Stimulated activated CD4-positive, alpha-beta T cell treated with anti-CD3 and anti-CD28 coated beads, Interleukin-15, amount 100 ng/mL, for 24 hours (primary cell): ENCODE measurements at regions not wholly inside any gene's neighbourhood (a gene's known extent, or its start where the extent isn't known, plus 50 kb on each side); places are given as distances from the start of the nearest gene placed in this dataset.

Source experiments
- DNase-seq: peaks from one replicate; pipeline ENCODE4 v3.0.0-alpha.2; 2020

DNA sequence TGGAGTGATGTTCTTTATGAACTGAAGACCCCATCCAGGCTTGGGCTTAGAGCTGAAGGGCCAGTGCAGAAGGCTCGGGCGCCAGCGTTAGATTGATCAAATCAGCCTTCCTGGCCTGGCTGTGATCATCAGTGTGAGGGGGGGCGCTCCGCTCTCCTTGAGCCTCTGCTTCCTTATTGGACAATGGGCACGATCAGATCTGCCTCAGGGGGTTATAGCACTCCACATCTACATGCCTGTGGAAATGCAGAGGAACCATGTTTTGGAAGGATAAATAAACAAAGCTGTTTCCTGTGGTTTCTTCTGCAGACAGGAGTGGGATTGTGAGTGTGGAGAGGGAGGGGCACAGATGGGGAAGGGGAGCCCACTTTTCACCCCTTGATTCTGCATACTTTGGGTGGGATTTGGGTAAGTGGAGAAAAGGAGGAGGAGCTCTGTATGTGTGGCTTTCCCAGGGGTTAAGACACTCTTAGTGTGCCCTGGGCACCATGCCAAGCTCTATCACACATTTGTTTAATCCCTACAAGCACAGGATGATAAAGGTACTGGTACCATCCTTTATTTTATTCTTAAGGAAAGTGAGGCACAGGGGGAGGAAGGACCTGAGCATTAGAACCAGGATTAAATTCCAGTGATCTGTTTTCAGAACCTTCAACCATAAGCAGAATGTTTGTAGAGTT lies 150.5 kb downstream of the EN1 start:
- no peak for DNase-seq

DNA sequence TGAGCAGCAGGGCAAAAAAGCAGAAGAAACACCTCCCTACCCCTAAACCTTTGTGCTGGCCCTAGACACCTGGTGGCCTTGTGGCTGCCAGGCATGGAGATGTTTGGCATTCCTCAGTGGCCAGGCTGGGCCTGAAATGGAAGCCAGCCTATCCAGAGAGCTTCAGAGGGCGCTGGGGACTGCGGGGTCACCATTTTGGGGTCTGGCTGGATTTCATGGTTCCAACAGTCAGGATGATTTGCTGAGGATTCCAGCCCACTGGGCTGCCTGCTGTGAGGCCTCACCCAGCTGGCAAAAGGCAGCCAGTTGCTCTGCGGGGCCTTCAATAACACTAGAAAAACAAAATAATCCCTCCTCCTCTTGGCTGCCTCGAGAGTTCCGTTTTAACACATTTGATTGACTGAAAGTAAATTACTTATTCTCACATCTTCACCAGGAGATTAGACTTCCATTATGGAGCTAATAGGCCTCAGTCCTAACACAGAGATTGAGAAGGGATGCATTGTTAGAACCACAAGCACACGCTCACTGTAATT lies 154.1 kb downstream of the EN1 start:
- no peak for DNase-seq

DNA sequence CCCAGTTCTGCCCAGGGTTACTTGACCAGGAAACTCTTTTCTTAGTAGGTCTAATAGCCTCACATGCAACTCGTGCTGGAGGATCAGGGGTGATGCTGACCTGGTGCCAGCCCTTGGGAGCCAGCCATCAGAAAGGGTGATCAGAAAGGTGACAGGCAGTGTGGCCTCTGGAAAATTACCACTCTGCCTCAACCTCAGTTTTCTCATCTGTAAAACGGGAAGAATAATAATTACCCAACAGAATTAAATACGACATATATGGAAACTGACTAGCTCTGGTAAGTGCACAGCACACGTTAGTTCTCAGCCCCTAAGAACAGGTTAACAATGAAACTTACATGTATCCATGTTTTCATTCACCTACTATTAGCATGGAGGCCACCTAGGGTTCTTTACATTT lies 157.6 kb downstream of the EN1 start:
- DNase-seq, result no peak

DNA sequence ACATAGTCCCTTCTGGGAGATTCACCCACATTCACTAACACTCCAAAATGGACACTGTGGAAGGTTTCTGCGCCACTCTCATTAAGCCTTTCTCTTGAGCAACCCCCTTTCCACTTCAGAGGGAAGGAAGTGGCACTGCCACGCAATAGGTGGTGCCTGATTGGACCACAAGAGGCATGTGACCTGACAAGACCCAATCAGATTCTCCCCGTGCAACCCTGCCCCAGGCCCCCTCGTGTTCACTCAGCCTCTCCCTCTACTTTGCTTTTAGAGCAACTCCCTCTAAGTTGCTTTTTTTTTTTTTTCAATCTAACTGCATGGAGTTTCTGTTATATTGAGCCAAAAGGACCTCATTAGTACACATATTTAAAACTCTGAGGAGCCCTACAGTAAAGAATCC lies 158.0 kb downstream of the EN1 start:
- no peak for DNase-seq

DNA sequence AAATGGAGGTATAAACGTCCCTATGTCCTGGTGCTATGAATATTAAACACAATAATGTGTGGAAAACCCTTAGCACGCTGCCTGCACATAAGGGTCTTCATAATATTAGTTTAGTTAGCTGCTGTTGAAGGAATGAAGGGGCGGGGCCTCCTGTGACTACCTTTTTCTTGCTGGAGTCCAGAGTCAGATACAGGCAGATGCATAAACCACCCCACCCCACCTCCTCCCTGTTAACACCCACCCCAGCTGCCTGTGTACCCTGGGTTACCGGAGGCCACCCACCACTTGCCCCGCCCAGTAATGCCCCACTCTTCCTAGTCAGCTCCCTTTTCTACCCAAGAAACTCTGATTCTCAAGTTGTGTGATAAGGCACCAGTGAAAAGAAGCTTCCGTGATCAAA lies 158.4 kb downstream of the EN1 start:
- DNase-seq, result no peak

DNA sequence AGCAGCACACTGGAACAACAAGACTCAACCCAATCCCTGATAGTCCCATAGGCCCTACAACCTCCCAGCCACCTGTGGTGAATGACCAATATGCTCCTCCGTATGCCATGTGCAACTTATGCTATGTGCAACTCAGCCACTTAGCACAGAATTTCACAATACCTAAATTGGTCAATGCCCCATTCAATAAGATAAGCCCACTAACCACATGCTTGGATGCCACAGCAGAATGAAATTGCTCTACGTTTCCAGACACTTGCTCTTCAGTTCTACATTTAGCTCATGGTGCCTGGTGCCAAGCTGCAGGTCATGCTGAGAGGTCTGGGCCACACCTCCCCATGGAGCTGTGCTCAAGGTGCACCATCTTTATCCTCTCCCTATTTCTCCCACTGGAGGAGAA lies 159.8 kb downstream of the EN1 start:
- DNase-seq, result no peak

DNA sequence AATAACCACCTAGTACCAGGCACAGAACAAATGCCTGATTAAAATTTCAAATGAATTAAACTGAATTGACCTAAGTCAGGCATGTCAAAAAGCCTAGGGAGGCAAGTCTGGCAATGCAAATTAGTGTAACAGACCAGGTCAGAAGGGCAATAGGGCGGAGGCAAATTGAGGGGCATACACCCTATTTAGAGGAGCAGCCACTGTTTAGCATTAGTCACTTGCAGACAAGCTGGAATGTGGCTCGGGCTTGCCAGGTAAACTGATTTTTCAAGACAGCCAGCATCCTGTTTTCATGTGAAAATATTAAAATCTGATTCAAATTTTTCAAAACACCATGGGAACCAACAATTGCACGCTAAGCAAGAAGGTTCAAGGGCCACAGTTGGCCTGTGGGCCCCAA lies 160.3 kb downstream of the EN1 start:
- DNase-seq, result no peak

DNA sequence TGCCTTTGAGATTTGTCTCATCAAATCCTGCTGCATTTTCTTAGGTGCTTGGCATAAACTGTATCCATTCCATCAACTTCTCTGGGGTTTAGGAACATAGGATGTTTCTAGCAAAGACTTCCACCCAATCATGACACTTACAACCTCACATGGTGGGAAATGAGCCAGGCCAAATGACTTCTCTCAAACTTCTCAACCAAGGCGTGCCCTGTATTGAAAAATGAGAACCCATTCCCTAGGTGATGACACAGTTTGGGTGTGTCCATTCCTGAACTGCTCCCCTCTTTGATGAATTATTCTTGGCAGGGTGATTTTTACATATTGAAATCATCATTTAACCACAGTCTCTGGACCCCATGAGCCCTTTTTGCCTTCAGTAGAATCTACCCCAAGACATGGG lies 161.1 kb downstream of the EN1 start:
- no peak for DNase-seq

DNA sequence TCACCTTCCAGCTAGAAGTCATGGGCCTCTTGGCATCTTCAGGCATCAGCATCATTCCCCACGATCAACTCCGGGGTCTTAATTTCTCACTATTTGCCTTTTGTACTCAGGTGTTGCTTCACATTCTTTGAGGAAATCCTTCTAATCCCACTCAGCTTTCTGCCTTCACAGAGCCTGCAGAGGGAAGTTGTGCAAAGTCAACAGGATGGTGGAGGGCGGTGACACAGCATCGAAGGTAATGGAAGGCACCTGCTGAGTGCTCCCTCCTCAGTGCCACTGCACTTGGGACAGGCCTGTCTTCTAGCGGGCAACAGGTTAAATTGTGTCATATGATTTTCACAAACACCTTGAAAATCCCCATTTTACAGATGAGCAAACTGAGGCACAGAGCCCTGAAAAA lies 164.0 kb downstream of the EN1 start:
- DNase-seq, result no peak

DNA sequence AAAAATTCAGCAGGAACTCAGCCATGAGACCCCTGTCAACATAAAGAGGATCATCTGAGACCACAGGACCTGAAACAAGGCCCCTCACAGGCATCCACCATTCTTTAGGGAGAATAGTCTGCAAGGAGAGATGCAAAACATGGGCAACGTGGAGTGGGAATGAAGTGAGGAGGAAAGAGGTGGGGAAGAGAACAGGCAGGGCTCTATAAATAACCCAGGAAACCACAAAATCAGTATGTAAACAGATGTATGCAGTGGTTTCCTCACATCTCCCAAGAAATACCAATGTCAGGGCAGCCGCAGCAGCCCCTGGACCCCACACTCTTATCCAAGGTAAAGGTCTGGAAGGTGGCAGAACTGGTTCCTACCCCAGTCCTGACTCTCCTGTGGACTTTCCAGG lies 168.5 kb downstream of the EN1 start:
- no peak for DNase-seq

DNA sequence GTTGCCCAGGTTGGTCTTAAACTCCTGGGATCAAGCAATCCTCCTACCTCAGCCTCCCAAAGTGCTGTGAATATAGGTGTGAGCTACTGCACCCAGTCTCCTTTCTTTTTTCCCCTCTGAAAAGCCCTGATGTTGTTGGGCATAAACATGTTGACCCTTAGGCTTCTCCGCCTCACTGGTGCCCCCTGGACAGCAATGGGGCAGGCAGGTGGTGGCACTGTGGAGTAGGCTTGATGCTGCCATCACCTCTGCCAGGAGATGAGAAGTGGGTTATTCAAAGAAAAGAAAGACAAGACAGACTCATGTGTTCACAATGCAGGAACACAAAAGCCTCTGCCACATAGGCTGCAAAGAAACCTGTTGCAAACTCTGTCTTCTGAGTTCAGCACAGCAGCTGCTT lies 169.9 kb downstream of the EN1 start:
- DNase-seq, result no peak

DNA sequence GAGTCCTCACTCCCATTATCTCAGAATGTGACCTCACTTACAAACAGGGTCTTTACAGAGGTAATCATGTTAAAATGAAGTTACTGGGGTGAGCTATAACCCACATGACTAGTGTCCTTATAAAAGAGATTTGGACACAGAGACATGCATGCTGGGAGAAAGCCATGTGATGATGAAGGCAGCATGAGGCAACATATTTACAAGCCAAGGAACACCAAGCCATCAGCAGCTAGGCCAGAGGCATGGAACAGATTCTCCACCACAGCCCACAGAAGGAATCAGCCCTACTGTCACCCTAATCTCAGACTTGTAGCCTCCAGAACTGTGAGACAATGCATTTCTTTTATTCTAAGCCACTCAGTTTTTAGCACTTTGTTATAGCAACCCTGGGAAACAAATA lies 171.9 kb downstream of the EN1 start:
- DNase-seq, result no peak

DNA sequence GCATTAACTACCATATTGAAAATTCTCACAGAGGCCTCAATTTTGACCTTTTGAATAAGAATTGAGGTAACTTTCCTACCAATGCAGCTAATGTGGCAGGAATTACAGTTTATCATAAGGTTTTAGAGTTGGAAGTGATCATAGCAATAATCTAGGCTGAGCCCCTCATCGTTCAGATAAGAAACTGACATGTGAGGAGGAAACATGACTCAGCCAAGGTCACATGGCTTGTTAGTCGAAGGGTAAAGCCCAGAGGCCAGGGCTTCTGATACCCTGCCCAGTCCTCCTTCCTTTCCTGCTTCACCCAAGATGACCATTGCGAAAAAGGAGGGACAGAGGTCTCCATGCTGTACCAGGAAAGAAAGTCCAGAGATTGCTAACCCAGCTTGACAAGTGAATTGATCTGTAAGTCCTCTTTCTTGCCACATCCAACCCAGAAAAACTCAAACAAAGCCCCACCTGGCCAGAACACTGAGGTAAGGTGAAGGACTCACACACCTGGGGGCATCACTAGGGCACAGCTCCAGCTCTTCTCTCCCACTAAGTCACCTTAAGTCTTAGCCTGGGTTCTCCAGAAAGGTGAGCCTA lies 174.8 kb downstream of the EN1 start:
- no peak for DNase-seq

DNA sequence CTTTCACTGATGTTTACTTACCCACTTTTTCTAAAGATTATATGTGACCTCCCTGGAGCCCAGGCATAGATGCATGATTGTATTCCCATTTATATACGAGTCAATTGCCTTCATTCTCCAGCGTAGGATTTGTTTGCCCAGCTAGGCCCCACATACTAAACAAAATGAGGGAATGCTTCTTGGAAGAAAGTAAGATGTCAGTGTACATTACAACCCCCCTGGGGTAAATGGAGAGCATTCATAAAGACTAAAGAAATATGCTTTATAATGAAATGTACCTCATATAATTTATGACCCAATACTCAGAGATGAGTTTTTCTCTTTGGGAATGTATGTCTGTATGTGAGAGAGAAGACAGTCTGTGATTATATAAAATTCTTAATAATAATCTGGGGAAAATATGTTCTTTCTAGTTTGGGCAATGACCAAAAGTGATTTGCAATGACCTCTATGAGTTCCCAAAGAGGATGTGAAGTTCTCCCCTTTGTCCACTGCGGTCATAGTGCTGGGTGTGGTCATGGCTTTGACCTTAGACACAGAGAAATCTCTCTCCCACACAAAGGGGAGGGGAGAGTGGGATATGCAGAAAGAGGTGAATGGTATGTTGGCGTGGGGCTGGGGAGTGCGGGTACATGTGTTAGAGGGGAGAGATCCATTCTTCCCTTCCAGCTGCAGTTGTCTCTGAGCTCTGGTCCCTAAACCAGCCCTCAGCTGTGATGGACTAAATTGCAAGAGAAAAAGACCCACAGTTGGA lies 175.6 kb downstream of the EN1 start:
- DNase-seq, result no peak

DNA sequence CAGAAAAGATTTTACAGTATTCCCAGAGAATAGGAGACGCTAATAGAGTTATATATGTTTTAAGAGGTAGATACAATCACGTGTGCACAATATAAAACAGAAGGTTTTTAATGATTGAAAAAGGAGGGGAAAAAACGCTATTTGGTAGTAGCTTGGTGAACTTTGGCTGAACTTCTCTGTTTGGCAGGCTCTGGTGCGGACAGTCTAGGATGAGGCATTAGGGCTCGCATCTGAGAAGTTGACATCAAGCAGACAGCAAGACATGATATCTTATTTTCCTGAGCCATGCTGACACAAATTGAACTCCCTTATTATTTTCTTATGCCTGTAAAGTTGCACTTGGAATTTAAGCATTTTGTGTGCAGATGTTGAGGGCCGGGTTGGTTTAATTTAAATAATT lies 176.6 kb downstream of the EN1 start:
- no peak for DNase-seq

DNA sequence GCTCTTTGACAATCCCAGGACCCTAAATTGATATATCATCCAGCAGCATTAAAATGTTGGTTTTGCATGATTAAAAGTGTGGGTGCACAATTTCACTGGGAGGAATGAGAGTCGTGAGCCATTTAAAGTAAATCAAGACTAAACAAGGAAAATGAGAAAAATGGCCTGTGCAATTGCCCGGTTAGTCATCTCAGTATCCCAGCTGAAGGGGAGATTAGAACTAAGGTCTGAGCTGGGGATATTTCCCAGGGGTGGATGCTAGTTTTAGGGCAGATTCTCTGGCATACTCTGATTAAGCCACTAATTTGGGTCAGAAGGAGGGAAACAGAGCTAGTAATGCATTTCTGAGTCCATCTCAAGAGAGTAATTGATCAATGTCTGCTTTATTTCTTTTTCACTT lies 177.2 kb downstream of the EN1 start:
- no peak for DNase-seq

DNA sequence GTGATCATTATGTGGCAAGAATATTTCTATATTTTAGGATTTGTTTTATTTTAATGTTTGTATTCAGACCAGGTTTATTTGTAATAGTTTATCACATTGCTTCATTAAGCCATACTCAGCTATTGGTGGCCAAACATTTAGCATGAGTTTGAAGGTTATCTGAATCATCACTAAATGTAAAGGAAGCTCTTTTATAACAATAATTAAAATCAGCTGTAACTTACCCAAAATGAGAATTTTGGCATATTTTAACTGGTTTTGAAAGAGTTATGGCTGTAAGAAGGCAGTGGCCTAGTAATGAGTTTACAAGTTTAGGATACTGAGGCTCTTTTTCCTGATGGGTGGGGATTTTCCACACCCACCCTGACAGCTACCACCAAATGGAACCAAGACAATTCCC lies 177.8 kb downstream of the EN1 start:
- no peak for DNase-seq

DNA sequence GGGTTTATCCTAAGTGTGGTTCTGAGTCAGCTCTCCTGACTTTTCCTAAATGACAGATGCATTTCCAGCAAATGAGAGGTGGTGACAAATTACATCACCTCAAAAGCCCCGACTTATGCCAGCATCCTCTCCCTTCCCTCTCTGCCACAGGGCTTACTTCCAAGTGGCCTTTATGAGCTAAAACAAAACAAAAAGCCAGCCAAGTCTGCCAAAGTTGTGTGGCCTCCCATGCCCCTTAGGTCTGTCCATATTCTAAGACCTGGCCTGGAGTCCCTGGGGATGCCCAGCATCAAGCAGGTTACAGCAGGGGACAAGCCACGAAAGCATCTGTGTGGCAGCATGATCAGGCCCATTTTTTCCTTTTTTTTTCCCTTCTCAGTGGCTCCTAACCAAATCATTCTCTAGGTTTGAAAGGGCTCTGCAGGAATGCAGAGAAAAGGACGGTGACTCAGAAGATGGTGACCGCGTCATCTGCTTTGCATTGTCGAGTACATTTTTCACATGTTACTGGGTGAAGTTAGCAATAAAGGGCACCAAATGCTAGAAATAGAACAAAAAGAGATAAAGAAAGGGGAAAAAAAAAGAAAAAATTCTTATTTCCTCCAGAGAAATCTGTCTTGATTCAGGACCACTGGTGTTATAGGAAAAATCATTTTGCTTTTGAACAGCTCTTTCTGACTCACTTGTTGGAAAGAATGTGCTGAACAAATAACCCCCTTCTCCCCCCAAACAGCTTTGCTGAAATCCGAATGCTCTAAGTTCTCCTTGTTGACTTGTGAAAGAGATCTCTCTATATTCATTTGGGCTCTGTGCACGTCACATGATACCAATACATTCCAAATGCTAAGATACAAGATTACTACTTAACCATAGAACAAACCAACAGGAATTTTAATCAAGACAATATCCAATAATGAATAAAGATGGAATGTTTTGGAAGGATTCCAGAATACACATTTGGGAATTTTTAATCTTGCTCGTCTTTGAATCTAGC lies 178.7 kb downstream of the EN1 start:
- DNase-seq, result no peak

DNA sequence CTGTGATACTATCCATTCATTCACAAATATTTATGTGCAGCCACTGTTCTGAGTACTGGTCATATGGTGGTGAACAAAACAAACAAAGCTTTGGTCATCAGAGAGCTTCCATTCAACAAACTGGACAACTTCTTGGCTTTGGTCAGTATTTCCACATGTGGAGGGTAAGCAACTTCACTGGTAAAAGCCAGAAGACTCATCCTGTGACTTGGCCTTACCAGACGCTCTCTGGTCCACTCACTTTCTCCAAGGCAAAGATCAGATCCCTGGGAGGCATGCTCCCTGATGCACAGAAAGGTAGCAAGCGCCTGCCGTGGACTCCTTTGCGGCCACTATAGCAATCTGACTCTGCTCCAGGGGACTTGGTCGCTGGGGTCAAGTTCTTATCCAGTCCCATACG lies 179.5 kb downstream of the EN1 start:
- DNase-seq, result no peak

DNA sequence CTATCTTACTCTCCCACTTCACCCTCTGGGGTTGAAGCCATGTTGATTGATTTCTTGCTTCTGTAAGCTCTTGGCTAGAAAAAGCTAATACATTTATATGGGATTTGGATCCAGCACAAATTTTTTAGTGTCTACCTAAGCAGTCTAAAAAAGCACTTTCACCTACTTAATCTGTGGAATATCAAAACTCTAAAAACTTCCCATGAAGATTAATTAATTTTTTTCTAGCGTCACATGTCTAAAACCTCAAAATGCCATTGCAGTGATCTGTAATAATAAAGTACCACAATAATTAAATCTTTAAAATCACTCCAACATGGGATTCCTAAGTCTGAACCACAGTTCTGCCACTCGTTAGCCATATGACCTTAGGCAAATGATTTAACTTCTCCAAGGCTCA lies 180.1 kb downstream of the EN1 start:
- DNase-seq, result no peak

DNA sequence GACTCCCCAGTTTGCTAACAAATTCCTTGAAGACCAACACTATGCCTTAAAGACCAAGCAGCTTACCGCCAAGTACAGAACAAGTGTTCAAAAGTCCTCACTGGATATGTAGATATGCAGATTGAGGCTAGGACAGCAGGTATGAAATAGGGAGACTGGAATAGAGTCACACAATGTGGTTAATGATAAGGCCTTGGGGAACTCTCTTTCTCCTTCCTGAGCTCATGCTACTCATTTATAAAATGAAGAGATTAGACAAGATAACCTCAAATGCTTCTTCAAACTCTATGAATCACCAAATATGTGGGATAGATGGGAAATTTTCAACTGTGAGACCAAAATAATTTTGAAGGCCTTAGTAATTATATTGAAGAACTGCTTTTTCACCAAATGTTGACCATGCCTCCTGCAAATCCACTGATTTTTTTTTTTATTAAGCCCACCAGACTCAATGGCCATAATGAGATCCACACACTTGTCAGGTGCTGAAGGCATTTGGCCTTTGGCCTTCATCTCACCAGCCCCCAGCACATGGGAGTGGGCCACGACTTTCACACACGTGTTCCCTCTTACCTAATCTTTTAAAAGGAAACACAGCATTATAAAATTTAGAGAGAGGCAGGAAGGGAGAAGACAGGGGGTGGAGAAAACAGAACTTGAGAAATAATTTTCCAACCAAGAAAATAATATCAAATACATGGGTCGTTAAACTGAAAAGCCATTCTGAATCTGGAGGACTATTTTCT lies 181.5 kb downstream of the EN1 start:
- no peak for DNase-seq

DNA sequence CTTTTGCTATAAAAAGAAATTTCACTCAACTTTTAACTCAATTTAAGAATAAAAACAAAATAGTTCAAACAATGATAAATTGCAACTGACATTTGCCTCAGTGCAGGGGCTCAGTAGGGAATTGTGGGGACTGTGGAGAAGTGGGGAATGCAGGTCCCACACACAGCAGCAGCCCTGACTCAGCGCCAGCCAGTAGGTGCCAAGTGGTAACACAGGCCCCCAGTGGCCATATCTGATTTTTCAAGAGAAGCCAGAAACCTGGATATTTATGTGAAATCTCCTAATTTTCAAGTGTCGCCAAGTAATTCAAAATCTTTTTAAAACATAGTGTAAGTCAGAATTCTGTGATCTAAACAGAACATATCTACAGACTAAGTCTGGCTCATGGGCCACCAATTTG lies 186.3 kb downstream of the EN1 start:
- no peak for DNase-seq
